ENCODE measurements at regions not wholly inside any gene's neighbourhood (a gene's known extent, or its start where the extent isn't known, plus 50 kb on each side); places are given as distances from the start of the nearest gene placed in this dataset.

- Histone ChIP-seq H3K36me3 (no peaks in the 10 kb centered on the region), H3K27me3 (ENCODE audit: low read depth) (no peaks in the 10 kb centered on the region), H3K9me3 (no peaks in the 10 kb centered on the region), H3K4me3 (no peak overlapping the region), H3K27ac (no peak overlapping the region), H3K4me1 (no peaks in the 10 kb centered on the region)
- DNase-seq (no peak), ATAC-seq (no peak)
- no peak for TF ChIP-seq CTCF (IDR thresholded peaks at IDR 0.05)
- intact Hi-C loops (cut with DNase I) = no loop called here
Observed at GRCh38 chr17:12290207-12290606, 269.5 kb downstream of the MAP2K4 start.

GRCh38 chr17:12296209-12296625 lies 275.5 kb downstream of the MAP2K4 start:
- DNase-seq = no peak
- H3K27me3 ChIP-seq (ENCODE audit: low read depth) = no peaks in the 10 kb centered on the region
- H3K4me1 ChIP-seq = no peaks in the 10 kb centered on the region
- ATAC-seq = no peak
- H3K36me3 ChIP-seq = no peaks in the 10 kb centered on the region
- H3K4me3 ChIP-seq = no peak overlapping the region
- TF ChIP-seq CTCF (IDR thresholded peaks at IDR 0.05) = no peak
- H3K27ac ChIP-seq = no peak overlapping the region
- H3K9me3 ChIP-seq = no peaks in the 10 kb centered on the region
- intact Hi-C loops (cut with DNase I) = no loop called here

GRCh38 chr17:12301551-12301950 lies 280.9 kb downstream of the MAP2K4 start:
- intact Hi-C loops (cut with DNase I) = no loop called here
- no peak for TF ChIP-seq CTCF (IDR thresholded peaks at IDR 0.05)
- DNase-seq (no peak), ATAC-seq (no peak)
- no peaks in the 10 kb centered on the region for H3K4me1 ChIP-seq
- H3K4me3 ChIP-seq = no peak overlapping the region
- no peaks in the 10 kb centered on the region for H3K9me3 ChIP-seq
- H3K27ac ChIP-seq = no peak overlapping the region
- no peaks in the 10 kb centered on the region for H3K36me3 ChIP-seq
- H3K27me3 ChIP-seq (ENCODE audit: low read depth) = no peaks in the 10 kb centered on the region

- no peak for TF ChIP-seq CTCF (IDR thresholded peaks at IDR 0.05)
- no peaks in the 10 kb centered on the region for H3K27me3 ChIP-seq (ENCODE audit: low read depth)
- intact Hi-C loops (cut with DNase I) = no loop called here
Observed at GRCh38 chr17:12302711-12303110, 282.0 kb downstream of the MAP2K4 start.

GRCh38 chr17:12310811-12311210 lies 290.1 kb downstream of the MAP2K4 start:
- peaks cover 15% of the 10 kb centered on the region for H3K9me3 ChIP-seq
- no peak overlapping the region for H3K27ac ChIP-seq
- H3K27me3 ChIP-seq (ENCODE audit: low read depth) = no peaks in the 10 kb centered on the region
- intact Hi-C loops (cut with DNase I) = no loop called here
- TF ChIP-seq CTCF (IDR thresholded peaks at IDR 0.05) = no peak
- ATAC-seq (no peak), DNase-seq (no peak)
- H3K4me3 ChIP-seq = no peak overlapping the region
- no peaks in the 10 kb centered on the region for H3K36me3 ChIP-seq
- H3K4me1 ChIP-seq = no peaks in the 10 kb centered on the region

More at GRCh38 chr17:12302711-12303110, 282.0 kb downstream of the MAP2K4 start:
- Histone ChIP-seq H3K27ac (no peak overlapping the region), H3K36me3 (no peaks in the 10 kb centered on the region), H3K4me3 (no peak overlapping the region), H3K9me3 (no peaks in the 10 kb centered on the region), H3K4me1 (no peaks in the 10 kb centered on the region)
- ATAC-seq (no peak), DNase-seq (no peak)

- no peak overlapping the region for H3K27ac ChIP-seq
- no peak for DNase-seq
- no peaks in the 10 kb centered on the region for H3K4me1 ChIP-seq
- H3K9me3 ChIP-seq = peaks cover 15% of the 10 kb centered on the region
- no peak for TF ChIP-seq CTCF (IDR thresholded peaks at IDR 0.05)
- no peaks in the 10 kb centered on the region for H3K36me3 ChIP-seq
- intact Hi-C loops (cut with DNase I) = no loop called here
- H3K4me3 ChIP-seq = no peak overlapping the region
- no peak for ATAC-seq
- H3K27me3 ChIP-seq (ENCODE audit: low read depth) = no peaks in the 10 kb centered on the region
Observed at GRCh38 chr17:12312692-12313091, 292.0 kb downstream of the MAP2K4 start.

Data from lower lobe of right lung (tissue), 2 donors.